ENCODE measurements at regions not wholly inside any gene's neighbourhood (a gene's known extent, or its start where the extent isn't known, plus 50 kb on each side); places are given as distances from the start of the nearest gene placed in this dataset.

- TF ChIP-seq CHD7 (IDR thresholded peaks at IDR 0.05; ENCODE audit: insufficient replicate concordance, low read length) (no peak), BCL11A (IDR thresholded peaks at IDR 0.05; ENCODE audit: low read depth in 2 of 2, low read length in 2 of 2) (no peak), JUND (IDR thresholded peaks at IDR 0.05; ENCODE audit: low read length) (no peak), TAF1 (IDR thresholded peaks at IDR 0.05; ENCODE audit: low read depth, low read length) (no peak)
Measured at GRCh38 chr11:71192629-71193028, 59.7 kb downstream of the SHANK2 start (continued).

Data from H1 (cell line).